Smooth muscle cell (in vitro differentiated cells): ENCODE measurements at regions not wholly inside any gene's neighbourhood (a gene's known extent, or its start where the extent isn't known, plus 50 kb on each side); places are given as distances from the start of the nearest gene placed in this dataset.

Experiments
- DNase-seq: peaks from one replicate; lab custom pipeline; 2025; ENCODE audit not compliant: unreplicated experiment; lab: John Stamatoyannopoulos, UW
- H2AFZ ChIP-seq: fragments of 200-600 bp; sonication (generic); 2 replicates; pipeline ENCODE4 v1.6.0; 2016; ENCODE audit warnings: antibody characterized with exemption, low read depth, mild to moderate bottlenecking
- H3F3A ChIP-seq: fragments of 200-600 bp; sonication (generic); 2 replicates; pipeline ENCODE4 v1.6.0; 2017; ENCODE audit warnings: antibody characterized with exemption, low read depth
- H3K27ac ChIP-seq: fragments of 200-600 bp; sonication (generic); 2 replicates; pipeline ENCODE4 v1.5.1; 2016; ENCODE audit warnings: low read depth, mild to moderate bottlenecking
- H3K27me3 ChIP-seq: fragments of 200-600 bp; sonication (generic); 2 replicates; pipeline ENCODE4 v1.6.1; 2016; ENCODE audit warnings: low read depth, mild to moderate bottlenecking
- H3K36me3 ChIP-seq: fragments of 200-600 bp; sonication (generic); 2 replicates; pipeline ENCODE4 v1.5.1; 2016; ENCODE audit warnings: low read depth
- H3K4me1 ChIP-seq: fragments of 200-600 bp; sonication (generic); 2 replicates; pipeline ENCODE4 v1.5.1; 2016; ENCODE audit warnings: low read depth
- H3K4me2 ChIP-seq: fragments of 200-600 bp; sonication (generic); 2 replicates; pipeline ENCODE4 v1.6.0; 2016; ENCODE audit warnings: mild to moderate bottlenecking
- H3K4me3 ChIP-seq: fragments of 200-600 bp; sonication (generic); 2 replicates; pipeline ENCODE4 v1.5.1; 2016; ENCODE audit warnings: mild to moderate bottlenecking
- H3K79me2 ChIP-seq: fragments of 200-600 bp; sonication (generic); 2 replicates; pipeline ENCODE4 v1.6.0; 2016; ENCODE audit warnings: low read depth, mild to moderate bottlenecking
- H3K9ac ChIP-seq: fragments of 200-600 bp; sonication (generic); 2 replicates; pipeline ENCODE4 v1.6.0; 2016; ENCODE audit warnings: low read depth
- H3K9me3 ChIP-seq: fragments of 200-600 bp; sonication (generic); replicated peaks from 2 replicates; pipeline ENCODE4 v1.5.1; 2016; ENCODE audit warnings: low read depth
- H4K20me1 ChIP-seq: fragments of 200-600 bp; sonication (generic); 2 replicates; pipeline ENCODE4 v1.6.0; 2016; ENCODE audit warnings: low read depth
- WGBS: methylation state at CpG from one replicate; pipeline ENCODE4 v1.1.7; 2016; ENCODE audit warnings: low lambda C conversion rate; 5-methylcytosine and 5-hydroxymethylcytosine counted together
- TF ChIP-seq, protein P1 (sequence below): fragments of 200-600 bp; sonication (generic); IDR thresholded peaks from 2 replicates; pipeline ENCODE4 v1.5.1; 2017; ENCODE audit warnings: borderline replicate concordance, mild to moderate bottlenecking, antibody characterized with exemption; ENCODE audit not compliant: insufficient read depth, poor library complexity, severe bottlenecking

DNA sequence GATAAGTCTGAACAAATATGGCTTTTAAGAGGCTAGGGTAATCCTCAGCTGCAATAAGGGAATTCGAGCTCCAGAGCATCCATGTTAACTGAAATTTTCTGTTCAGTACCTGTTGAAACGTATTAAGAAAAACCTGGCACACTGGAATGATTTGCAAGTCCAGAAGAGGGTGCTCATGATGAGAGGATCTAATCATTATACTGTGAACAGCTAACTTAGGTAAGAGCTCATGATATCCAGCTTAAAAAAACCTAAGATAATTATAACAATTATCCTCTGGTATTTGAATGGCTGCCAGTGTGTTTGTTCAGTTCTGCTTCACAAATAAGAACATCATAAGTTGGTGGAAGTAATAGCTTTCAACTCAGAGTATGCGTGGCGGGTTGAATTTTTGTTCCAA, 1118.3 kb upstream of the DDX18 start:
- no peaks in the 10 kb centered on the region for H3K9me3 ChIP-seq
- H3K27ac ChIP-seq = no peak overlapping the region
- no peak for DNase-seq
- H4K20me1 ChIP-seq = no peaks in the 10 kb centered on the region
- H2AFZ ChIP-seq = no peak overlapping the region
- no peaks in the 10 kb centered on the region for H3K27me3 ChIP-seq
- no peaks in the 10 kb centered on the region for H3F3A ChIP-seq
- TF ChIP-seq, protein P1, sequence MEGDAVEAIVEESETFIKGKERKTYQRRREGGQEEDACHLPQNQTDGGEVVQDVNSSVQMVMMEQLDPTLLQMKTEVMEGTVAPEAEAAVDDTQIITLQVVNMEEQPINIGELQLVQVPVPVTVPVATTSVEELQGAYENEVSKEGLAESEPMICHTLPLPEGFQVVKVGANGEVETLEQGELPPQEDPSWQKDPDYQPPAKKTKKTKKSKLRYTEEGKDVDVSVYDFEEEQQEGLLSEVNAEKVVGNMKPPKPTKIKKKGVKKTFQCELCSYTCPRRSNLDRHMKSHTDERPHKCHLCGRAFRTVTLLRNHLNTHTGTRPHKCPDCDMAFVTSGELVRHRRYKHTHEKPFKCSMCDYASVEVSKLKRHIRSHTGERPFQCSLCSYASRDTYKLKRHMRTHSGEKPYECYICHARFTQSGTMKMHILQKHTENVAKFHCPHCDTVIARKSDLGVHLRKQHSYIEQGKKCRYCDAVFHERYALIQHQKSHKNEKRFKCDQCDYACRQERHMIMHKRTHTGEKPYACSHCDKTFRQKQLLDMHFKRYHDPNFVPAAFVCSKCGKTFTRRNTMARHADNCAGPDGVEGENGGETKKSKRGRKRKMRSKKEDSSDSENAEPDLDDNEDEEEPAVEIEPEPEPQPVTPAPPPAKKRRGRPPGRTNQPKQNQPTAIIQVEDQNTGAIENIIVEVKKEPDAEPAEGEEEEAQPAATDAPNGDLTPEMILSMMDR = no peak
- H3K4me1 ChIP-seq = no peaks in the 10 kb centered on the region
- no peak overlapping the region for H3K9ac ChIP-seq
- H3K36me3 ChIP-seq = no peaks in the 10 kb centered on the region
- H3K4me3 ChIP-seq = no peak overlapping the region
- no peaks in the 10 kb centered on the region for H3K79me2 ChIP-seq
- no peak overlapping the region for H3K4me2 ChIP-seq
- WGBS = 87% methylated on average over 4 of the region's 4 CpGs

DNA sequence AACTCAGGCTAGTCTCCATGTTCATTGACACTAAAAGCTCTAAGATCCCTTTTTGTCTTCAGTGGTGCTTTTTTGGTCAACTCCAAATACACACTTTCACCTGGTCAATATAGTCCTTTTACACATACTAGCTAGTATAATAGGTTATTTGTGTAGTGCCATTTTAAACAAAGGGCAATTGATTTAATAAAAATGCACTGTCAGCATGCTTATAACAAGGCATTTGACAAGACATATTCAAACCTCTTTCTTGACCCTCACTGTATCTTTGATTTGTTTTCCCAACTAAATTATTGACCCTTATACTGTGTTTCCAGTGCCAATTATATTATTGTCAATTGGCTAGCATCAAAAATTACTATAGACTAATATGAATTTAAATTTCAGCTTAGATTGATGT, 1117.6 kb upstream of the DDX18 start:
- H2AFZ ChIP-seq = no peak overlapping the region
- H3K36me3 ChIP-seq = no peaks in the 10 kb centered on the region
- no peaks in the 10 kb centered on the region for H3K79me2 ChIP-seq
- H3K27ac ChIP-seq = no peak overlapping the region
- no peak overlapping the region for H3K9ac ChIP-seq
- no peaks in the 10 kb centered on the region for H3K27me3 ChIP-seq
- H4K20me1 ChIP-seq = no peaks in the 10 kb centered on the region
- H3K4me1 ChIP-seq = no peaks in the 10 kb centered on the region
- TF ChIP-seq, protein P1 = no peak
- no peak for DNase-seq
- H3F3A ChIP-seq = no peaks in the 10 kb centered on the region
- H3K4me2 ChIP-seq = no peak overlapping the region
- H3K9me3 ChIP-seq = no peaks in the 10 kb centered on the region
- no peak overlapping the region for H3K4me3 ChIP-seq

DNA sequence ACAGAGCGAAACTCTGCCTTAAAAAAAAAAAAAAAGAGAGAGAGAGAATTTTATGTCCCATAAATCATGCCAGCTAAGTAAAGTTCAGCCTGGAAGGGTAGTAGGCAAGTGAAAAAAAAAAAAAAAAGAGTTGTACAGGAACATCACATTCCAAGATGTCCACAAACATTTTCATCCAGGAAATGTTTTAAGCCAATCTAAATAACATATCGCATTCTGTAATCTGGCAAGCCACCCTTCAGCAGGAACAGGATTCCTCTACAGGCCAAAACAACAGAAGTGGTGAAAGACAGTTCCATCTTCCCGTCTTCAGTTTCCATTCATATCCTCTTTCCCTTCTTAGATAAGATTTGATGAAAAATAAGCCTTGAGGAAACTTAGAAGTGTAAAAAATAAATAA, 1108.1 kb upstream of the DDX18 start:
- Histone ChIP-seq H3K36me3 (no peaks in the 10 kb centered on the region), H3K4me2 (no peak overlapping the region), H4K20me1 (no peaks in the 10 kb centered on the region), H3K79me2 (no peaks in the 10 kb centered on the region), H3K27me3 (no peaks in the 10 kb centered on the region), H3K9ac (no peak overlapping the region), H3K4me1 (no peaks in the 10 kb centered on the region), H3F3A (no peaks in the 10 kb centered on the region), H2AFZ (no peak overlapping the region), H3K27ac (no peak overlapping the region), H3K4me3 (no peak overlapping the region), H3K9me3 (no peaks in the 10 kb centered on the region)
- DNase-seq = no peak
- WGBS = 81% methylated on average over 3 of the region's 3 CpGs
- TF ChIP-seq, protein P1 = no peak

DNA sequence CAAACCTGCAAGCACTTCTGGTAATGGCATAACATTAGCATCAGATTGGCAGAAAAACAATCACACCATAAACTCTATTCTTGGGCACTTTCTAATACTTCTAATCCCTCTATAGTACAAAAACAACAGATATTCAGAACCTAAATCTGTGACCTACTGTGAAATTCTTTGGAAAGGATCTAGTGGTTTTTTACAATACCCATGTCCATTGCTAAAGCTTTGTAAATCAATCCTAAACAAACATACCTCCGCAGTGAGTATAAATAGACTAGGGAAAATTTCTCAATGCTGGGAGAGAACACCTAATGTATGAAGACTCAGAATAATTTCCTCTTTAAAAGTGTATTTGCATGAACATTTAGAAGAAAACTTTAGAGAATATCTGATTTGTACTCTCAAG, 1098.5 kb upstream of the DDX18 start:
- no peak overlapping the region for H2AFZ ChIP-seq
- no peak overlapping the region for H3K4me3 ChIP-seq
- no peaks in the 10 kb centered on the region for H3K9me3 ChIP-seq
- H3K79me2 ChIP-seq = no peaks in the 10 kb centered on the region
- H3K27ac ChIP-seq = no peak overlapping the region
- 78% methylated on average over 1 of the region's 1 CpG for WGBS
- H3K4me2 ChIP-seq = no peak overlapping the region
- no peak overlapping the region for H3K9ac ChIP-seq
- peaks cover 5% of the 10 kb centered on the region for H3K4me1 ChIP-seq
- H4K20me1 ChIP-seq = no peaks in the 10 kb centered on the region
- no peaks in the 10 kb centered on the region for H3K36me3 ChIP-seq
- TF ChIP-seq, protein P1 = no peak
- no peaks in the 10 kb centered on the region for H3K27me3 ChIP-seq
- DNase-seq = no peak
- H3F3A ChIP-seq = no peaks in the 10 kb centered on the region
